HG02763 (cell line): ENCODE measurements at regions not wholly inside any gene's neighbourhood (a gene's known extent, or its start where the extent isn't known, plus 50 kb on each side); places are given as distances from the start of the nearest gene placed in this dataset.

Experiments used
- ATAC-seq: cut with Tn5 transposase; IDR thresholded peaks from one replicate; pipeline ENCODE4 v1.9.1; 2021; ENCODE audit warnings: mild to moderate bottlenecking, moderate library complexity; ENCODE audit not compliant: unreplicated experiment

DNA sequence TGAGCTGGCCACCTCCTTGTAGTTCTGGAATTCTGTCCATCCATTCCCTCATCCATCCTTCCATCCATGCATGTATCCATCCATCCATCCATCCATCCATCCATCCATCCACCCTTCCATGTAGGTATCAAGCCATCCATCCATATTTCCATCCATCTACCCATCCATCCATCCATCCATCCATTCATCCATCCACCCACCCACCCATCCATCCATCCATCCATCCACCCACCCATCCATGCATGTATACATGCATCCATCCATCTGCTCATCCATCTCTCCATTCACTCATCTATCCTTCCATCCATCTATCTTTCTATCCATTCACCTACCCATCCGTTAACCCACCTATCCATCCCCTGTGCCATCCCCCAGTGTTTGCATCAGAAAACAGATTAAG is 153.6 kb upstream of the STX18 start:
- no peak for ATAC-seq

DNA sequence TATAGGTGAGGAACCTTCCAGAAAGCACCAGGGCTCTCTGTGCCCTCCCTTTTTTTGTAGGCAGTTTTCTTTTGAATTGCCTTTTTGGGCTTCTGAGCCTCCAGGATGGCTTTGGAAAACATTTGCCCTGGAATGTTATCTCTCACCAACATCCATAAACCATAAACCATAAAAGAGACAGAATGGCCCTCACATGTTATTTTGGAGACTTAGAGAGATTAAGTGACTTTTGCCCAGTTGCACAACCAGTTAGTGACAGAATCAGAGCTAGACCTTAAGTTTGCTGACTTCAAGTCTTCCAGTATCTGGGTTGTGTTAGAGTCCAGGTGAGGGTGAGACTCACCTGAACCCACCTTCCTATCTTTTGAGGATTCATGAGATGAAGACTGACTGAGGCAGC is 153.0 kb upstream of the STX18 start:
- ATAC-seq, result no peak

DNA sequence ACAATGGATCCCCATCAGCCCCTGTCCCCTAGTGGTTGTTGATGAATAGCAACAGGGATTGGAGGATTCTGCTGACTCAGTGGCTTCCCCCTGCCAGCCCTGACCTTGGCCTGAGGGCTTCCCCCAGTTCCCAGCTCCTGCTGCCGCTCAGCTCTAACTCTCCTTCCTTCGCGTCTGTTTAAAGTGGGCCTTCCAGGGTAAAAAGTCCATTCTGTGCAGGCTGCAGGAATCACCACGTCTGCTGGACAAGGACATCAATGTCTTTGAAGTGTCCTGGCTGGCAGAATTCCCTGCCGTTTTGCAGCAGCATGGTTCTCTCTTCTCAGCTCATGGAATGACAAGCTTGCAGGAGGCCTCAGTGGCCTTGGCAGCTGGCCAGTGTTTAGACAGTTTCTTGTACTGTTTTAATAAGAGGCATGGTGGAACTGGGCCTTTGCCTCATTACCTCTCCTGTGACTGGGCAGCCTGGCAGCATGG is 152.5 kb upstream of the STX18 start:
- no peak for ATAC-seq

DNA sequence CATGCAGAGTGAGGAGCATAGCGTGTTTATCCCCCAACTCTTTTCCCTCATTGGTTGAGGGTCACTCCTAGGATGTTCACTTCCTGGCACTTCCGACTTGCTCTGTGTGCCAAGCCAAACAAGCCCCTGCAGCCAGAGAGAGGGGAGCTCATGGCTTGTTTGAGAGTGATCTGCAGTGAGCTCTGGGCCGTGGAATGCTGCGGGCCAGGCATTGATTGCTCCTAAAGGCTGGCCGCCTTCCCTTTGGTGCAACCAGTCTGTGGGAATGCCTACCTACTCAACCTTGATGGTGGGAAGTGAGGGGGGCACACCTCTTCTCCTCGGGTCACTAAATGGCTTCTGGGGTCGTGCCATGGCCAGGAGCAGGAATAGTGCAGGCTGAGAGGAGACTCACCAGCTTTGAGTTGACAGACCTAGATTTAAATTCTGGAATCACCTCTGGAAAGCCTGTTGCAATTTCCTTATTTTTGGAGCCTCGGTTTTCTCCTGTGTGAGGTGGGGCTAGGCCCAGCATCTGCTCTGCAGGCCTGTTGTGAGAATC is 152.0 kb upstream of the STX18 start:
- no peak for ATAC-seq

DNA sequence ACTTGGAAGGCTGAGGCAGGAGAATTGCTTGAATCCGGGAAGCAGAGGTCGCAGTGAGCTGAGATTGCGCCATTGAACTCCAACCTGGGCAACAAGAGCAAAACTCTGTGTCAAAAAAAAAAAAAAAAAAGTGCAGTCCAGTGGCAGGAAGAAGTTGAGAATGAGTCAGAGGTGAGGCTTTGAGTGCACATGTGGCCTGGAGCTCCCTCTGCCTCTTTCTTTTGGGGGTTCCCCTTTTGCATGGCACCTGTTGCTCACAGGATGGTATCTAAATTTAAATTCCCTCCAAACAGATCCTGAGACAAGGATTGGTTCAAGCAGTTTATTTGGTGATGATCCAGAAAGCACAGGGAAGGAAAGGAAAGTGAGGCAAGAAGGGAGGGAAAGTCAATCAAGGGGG is 151.4 kb upstream of the STX18 start:
- no peak for ATAC-seq

DNA sequence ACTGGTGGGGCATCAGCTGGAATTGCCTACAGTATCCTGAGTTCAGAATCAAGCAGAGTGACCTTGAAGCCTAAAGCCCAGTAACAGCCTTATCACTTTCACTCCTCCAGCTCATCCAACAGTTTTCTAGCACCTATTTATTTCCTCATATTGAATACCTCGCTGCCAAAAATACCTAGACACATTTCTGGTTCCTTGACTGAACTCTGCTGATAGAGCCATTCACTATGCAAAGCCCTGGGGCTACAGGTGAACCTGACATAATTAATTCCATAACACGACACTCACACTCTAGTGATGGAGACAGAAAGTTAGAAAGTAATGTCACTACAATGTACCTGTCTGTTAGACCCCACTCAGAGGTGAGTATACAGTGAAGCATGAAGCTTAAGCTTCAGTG is 149.0 kb upstream of the STX18 start:
- ATAC-seq, result no peak

DNA sequence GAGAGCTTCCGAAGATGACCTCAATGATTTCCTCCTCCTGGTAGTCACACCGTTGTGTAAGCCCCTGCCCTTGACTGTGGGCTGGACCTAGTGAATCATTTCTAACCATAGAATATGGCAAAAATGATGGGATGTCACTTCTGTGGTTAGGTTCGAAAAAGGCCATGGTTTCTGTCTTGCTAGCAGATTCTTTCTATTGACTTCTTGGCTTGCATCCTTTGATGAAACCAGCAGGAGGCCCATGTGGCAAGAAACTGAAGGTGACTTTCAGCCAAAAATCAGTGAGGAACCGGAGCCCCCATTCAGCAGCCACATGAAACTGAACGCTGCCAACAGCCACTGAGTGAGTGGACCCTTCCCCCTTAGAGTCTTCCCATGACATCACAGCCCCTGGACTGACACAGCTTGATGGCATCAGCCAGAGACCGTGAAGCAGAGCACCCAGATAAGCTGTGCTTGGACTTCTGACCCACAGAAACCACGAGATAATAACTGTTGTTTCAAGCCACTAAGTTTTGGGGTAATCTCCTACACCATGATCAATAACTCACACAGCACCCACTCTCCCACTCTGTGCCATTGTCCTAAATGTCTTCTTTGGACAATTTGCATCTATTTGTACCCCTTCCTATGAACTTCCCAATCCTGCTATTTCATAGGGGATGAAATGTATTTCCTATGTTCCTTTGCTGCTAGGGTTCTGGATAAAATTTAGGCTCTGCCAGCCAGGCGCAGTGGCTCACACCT is 148.0 kb upstream of the STX18 start:
- peak; percentile 73 for ATAC-seq

DNA sequence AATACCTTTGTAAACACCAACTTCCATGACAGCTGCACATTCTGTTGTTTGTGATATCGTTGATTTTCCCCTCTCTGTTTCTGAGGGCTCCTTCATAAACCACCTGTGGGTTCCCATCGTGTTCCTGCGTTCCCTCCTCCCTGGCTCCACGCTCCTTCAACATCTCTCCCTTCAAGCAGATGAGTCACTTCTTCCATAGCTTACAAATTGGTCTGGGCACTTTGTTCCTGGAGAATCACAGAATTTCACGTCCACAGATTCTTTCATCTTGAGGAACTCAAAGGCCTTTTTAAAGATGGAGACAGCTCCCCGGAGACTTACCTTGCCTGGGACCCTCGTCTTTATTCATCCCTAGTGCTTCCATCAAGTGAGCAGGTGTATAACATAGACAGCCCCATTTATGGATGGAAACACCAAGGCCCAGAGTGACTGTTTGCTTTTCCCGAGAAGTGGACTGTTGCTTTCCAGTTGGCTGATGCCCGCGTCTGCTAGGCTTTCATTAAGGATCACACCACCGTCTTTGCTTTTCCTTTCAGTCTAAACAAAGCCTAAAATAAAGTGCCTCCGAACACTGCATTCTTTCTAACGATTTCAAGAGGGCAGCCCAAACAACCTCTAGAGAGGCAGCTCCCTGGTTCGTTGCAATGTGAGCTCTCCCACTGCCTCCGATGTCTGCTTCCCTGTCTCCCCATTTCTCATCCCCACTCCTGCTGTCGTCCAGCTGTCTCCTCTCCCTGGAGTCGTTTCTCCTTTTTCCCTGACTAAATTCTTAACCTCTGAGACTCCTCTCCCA is 146.3 kb upstream of the STX18 start:
- no peak for ATAC-seq

DNA sequence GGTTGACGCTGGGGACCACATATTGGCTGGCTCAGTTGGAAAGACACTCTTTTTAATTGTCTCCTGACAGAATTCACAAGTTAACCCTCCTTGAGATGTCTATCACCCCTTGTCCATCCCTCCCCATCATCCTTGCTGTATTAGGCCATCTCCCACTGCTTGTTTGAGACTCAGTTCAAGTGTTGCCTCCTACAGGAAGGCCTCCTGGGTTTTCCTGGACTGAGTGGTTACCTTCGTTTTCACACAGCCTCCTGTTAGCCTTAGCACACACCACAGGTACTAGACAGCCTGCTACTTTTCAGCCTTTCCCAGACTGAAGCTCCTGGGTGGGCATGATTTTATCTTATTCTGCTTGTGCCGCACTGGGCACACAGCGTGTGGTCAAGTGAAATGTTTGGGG is 145.3 kb upstream of the STX18 start:
- ATAC-seq, result no peak

DNA sequence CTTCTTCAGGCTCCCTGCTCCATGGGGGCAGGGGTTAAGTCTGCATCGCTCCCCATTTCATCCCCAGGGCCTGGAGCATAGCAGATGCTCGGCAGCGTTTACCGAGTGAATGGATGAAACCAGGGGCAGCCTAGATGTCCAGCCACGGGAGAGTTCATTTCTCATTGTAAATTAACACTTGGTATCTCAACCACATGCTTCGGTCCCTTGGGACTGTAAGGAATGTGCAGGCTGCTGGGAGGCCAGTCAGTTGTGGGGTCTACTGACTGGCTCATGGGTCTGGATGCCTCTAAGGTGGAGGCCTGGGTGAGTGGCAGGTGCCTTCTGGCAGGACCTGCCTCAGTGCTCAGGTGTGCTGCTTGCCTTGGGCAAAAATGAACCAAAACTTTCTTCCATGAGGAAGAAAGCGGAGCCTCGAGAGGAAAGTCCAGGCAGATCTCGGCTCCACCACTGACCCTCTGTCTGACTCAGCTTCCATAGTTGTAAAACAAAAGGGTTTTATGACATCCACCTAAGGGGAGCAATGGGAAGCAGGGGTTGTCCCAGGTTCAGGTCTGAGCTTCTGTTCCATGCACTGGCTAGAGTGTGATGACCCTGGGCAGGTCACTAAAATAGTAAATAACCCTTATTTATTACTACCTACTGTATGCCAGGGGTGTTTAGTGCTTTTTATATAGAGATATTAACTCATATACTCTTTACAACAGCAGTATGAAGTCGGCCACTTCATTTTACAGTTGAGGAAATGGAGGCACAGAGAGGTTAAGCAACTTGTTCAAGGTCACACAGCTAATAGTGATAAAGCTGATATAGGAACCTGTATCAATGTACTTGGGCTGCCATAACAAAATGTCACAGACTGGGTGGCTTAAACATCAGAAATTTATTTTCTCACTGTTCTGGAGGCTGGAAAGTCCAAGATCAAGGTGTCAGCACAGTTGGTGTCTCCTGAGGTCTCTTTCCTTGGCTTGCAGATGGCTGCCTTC is 144.3 kb upstream of the STX18 start:
- ATAC-seq, result no peak

DNA sequence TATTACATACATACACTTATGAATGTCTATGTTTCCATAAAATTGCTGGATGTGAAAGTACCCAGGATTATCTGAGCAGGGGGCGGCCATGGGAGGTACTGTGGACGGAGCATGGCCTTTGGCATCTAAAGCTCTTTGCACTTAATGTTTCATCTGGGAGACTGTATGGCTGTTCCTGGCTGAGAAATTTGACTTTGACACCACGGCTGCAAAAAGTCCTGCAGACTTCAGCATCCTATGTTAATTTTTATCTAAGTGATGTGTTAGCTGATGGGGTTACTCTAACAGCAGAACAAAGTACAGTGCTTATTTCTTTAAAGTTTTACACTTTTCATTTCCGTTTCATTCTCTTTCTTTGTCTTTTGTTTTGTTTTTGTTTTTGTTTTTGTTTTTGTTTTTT is 139.8 kb upstream of the STX18 start:
- ATAC-seq, result no peak

DNA sequence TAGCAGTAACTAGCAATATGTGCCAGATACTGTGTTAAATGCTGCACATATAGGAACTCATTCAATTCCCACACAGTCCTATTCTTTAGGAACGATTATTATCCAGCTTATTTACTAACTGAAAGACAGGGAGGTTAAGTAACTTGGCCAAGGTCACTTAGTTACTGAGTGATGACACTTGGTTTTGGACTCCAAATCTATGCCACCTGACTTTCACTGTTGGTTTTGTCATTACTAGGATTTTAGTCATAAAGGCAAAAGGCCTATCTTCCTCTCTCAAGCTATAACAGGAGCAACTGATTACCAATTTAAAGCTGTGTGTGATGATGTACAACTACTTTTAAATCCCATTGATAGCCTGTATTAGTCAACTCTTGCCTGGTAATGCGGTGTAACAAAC is 138.9 kb upstream of the STX18 start:
- ATAC-seq, result no peak

DNA sequence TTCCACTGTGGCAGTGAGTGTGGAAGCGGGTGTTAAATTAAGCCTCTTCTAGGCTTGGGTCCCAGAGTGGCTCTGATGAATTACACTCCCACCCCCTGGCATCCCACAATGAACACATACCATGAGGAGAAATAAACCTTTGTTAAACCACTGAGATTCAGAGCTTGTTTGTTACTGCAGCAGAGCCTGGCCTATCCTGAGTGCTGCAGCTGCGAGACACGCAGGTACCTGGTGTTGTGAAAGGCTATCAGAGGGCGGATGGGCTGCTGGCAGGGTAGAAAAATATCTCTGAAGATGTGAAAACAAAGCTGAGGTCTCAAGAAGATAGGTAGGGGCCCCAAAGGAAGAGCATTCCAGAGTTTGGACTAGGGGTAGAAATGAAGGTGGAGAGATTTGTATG is 138.4 kb upstream of the STX18 start:
- no peak for ATAC-seq

DNA sequence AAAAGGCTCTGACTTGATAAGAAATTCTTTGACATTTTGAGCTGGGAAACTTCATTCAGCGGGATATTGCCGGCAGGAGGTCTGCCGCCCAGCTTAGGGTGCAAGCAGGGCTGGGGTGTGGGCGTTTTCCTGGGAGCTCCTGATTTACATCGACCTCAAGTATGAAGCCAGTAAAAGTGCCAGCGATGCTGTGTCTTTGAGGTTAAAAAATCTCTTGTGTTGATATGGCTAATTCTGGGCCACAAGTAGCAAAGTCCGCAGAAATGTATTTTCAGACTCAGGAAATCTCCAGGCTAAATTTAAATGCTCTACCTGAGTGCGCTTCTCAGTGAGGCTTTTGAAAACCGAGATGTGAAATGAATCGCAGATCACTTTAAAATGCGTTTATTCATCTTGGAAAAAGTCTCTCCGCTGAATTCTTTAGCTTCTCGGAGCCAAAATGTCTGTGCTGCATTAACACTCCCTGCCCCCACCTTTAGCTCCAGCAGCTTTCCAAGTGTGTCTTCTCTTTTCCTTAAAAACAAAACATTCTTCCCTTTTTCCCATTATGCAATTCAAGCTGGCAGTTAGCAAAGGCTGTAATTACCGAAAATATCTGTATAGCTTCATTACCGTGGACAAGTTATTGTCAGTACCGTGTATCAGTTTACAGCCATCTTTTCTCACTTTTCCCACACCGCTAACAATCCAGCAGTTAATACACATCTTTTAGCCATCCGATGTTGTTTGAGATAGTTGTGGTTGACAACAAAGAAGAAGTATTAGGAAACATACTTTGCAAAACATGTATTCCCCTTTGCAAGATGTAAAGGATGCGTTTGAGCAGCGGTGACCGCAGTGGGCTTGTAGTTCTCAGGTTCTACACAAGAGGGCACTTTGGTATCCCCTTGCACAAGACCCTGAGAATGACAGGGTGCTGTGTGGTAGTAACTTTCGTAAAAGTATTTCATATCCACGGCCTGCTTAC is 136.0 kb upstream of the STX18 start:
- no peak for ATAC-seq

DNA sequence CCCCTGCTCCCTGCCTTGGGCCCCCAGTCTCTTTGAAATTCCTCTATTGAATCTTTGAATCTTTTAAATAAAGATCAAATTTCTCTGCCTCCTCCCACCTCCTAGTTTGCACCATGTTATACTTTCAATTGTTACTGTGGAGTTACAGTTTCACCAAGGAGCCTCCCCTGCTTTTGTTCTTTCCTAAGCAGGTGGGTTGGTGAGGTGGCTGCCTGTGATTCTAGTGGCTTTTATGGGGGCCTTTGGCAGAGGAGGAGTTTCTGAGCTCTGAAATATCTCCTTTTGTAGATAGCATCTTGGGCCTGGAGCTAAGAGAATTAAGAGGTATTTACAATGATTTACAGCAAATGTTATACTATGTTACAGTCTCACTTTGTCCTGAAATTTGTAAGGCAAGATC is 133.8 kb upstream of the STX18 start:
- ATAC-seq, result no peak

DNA sequence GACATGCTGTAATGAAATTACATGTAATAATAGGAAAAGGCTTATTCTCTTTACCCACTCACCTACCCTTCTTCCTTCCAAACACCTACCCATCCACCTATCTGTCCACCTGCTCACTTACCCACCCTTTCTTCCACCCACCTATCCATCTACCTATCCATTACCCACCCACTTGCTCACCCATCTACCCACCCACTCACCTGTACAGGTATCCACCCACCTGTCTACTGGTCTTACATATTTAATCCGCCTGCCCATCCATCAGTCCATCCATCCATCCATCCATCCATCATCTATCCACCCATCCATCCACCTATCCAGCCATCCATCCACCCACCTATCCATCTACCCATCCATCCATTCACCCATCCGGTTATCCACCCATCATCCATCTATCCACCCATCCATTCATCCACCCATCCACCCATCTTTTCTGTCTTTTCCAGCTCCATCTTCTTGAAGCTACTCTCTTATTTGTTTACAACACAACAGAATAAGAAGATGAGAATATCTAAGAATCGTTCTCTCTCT is 133.3 kb upstream of the STX18 start:
- no peak for ATAC-seq

DNA sequence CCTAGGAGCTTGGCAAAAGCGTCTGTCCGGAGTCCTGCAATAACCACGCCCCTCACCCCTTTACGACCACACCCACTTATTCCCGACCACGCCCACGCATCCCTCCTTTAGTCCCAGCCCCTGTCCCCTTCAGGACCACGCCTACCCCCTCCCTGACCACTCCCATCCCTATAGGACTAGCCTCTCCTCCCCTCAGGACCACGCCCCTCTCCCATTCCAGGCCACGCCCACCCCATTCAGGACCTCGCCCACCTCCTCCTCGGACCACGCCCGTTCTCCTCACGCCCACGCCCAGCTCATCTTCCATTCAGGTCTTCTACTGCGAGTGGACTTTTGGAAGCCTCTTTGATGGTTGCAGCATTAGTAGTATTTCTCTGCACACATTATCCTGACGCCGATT is 131.2 kb upstream of the STX18 start:
- no peak for ATAC-seq

DNA sequence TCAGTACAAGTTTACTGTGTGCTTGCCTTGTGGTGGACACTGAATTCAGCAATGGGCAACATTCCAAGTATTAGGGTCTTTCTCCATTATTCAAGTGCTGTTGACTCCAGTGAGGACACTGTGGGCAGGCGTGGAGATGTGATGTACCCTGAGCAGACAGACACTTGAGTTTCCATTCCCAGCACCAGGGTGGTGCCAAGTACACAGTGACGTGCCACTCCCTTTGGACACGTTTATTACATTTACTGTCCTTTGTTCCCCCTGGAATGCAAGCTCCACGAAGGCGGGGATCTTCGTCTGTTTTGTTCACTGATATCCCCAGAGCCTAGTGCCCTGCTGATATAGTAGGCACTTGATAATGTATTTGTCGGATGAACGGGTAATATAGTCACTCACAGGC is 130.6 kb upstream of the STX18 start:
- no peak for ATAC-seq

DNA sequence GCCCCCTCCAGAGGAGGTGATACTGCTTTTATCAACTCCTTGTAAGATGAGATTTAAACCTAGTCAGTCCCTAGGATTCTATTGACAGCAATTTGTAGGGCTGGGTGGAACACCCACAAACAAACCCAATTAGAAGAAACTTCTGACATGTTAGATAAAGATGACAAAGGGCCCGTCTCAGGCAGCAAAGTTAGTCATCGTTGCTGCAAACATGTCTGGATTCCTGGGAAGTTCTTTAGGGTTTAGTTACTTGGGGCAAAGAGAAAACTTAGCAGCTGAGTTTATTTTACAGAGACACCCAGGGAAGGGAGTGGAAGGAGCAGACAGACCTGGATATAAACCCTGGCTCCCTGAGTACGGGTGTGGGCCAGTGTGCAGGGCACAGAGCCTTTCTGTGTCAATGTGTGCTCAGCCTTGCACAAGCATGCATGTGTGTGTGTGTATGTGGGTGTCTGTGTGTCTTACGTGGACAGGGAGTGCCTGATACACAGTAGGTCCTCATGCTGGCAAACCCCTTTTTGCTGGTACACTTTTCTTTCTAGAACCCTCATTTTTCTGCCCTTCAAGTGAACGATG is 130.0 kb upstream of the STX18 start:
- no peak for ATAC-seq
